A549 (cell line): ENCODE measurements at regions not wholly inside any gene's neighbourhood (a gene's known extent, or its start where the extent isn't known, plus 50 kb on each side); places are given as distances from the start of the nearest gene placed in this dataset.

ENCODE experiments used
- CEBPB ChIP-seq, 2 experiments: fragments of >200 bp in 1 of 2; sonication (Bioruptor Twin) in 1 of 2; formaldehyde crosslinking in 1 of 2; IDR thresholded peaks; 2 replicates each; pipeline ENCODE4 v1.6.1; 2012 to 2016
- CTCF ChIP-seq: fragments of >200 bp; sonication (Bioruptor Twin); formaldehyde crosslinking; IDR thresholded peaks from 3 replicates; pipeline ENCODE4 v1.5.1; 2016
- EP300 ChIP-seq, 2 experiments: fragments of >200 bp; sonication (Bioruptor Twin); formaldehyde crosslinking; IDR thresholded peaks; 2 replicates in 1 of 2; 3 replicates in 1 of 2; pipeline ENCODE4 v1.6.1; 2016 to 2017
- GATA3 ChIP-seq: IDR thresholded peaks from 2 replicates; pipeline ENCODE4 v1.6.1; 2012; ENCODE audit warnings: borderline replicate concordance

GRCh38 chr13:76516013-76516412 lies 370.2 kb downstream of the KCTD12 start:
- no peak for TF ChIP-seq CTCF
- no peak for TF ChIP-seq CEBPB (IDR thresholded peaks at IDR 0.05)
- TF ChIP-seq GATA3: no peak
- no peak for TF ChIP-seq EP300 (IDR thresholded peaks at IDR 0.05)
